ENCODE measurements at regions not wholly inside any gene's neighbourhood (a gene's known extent, or its start where the extent isn't known, plus 50 kb on each side); places are given as distances from the start of the nearest gene placed in this dataset.
"Not testable (repeated sequence)": the region's sequence is repeated elsewhere in the genome, so short reads cannot be mapped to it uniquely, and the experiment has no call there.

- DNase-seq, result no peak
Measured at GRCh38 chr15:38992506-38992905, 427.9 kb upstream of the RASGRP1 start.

GRCh38 chr15:38992930-38993329 lies 428.3 kb upstream of the RASGRP1 start:
- DNase-seq, result no peak

GRCh38 chr15:38994310-38994709 lies 429.7 kb upstream of the RASGRP1 start:
- no peak for DNase-seq

- DNase-seq, result no peak
Measured at GRCh38 chr15:38996111-38996631, 431.6 kb upstream of the RASGRP1 start.

- no peak for DNase-seq
Measured at GRCh38 chr15:38997841-38998240, 433.2 kb upstream of the RASGRP1 start.

GRCh38 chr15:39000008-39000734 lies 435.6 kb upstream of the RASGRP1 start:
- DNase-seq, result no peak

GRCh38 chr15:39009740-39010139 lies 445.1 kb upstream of the RASGRP1 start:
- no peak for DNase-seq

- DNase-seq, result not testable (repeated sequence)
Measured at GRCh38 chr15:39011066-39011465, 446.5 kb upstream of the RASGRP1 start.

GRCh38 chr15:39013262-39013661 lies 448.6 kb upstream of the RASGRP1 start:
- DNase-seq, result no peak

GRCh38 chr15:39014682-39015081 lies 450.1 kb upstream of the RASGRP1 start:
- no peak for DNase-seq

- no peak for DNase-seq
Measured at GRCh38 chr15:39016706-39017105, 452.1 kb upstream of the RASGRP1 start.

GRCh38 chr15:39018966-39019365 lies 454.4 kb upstream of the RASGRP1 start:
- DNase-seq, result no peak

- DNase-seq, result no peak
Measured at GRCh38 chr15:39021341-39021740, 456.7 kb upstream of the RASGRP1 start.

- DNase-seq, result no peak
Measured at GRCh38 chr15:39022532-39023305, 458.1 kb upstream of the RASGRP1 start.

- DNase-seq, result no peak
Measured at GRCh38 chr15:39025321-39025720, 460.7 kb upstream of the RASGRP1 start.

GRCh38 chr15:39025881-39026280 lies 461.3 kb upstream of the RASGRP1 start:
- no peak for DNase-seq

GRCh38 chr15:39028069-39028468 lies 463.5 kb upstream of the RASGRP1 start:
- DNase-seq, result no peak

GRCh38 chr15:39029741-39030140 lies 465.1 kb upstream of the RASGRP1 start:
- no peak for DNase-seq

GRCh38 chr15:39030291-39031070 lies 465.9 kb upstream of the RASGRP1 start:
- no peak for DNase-seq

GRCh38 chr15:39031596-39031995 lies 467.0 kb upstream of the RASGRP1 start:
- DNase-seq, result no peak

GRCh38 chr15:39034816-39035215 lies 470.2 kb upstream of the RASGRP1 start:
- no peak for DNase-seq

- not testable (repeated sequence) for DNase-seq
Measured at GRCh38 chr15:39037611-39038010, 473.0 kb upstream of the RASGRP1 start.

- no peak for DNase-seq
Measured at GRCh38 chr15:39040861-39041260, 476.2 kb upstream of the RASGRP1 start.

All from SIG-M5 (cell line).